ENCODE measurements at regions not wholly inside any gene's neighbourhood (a gene's known extent, or its start where the extent isn't known, plus 50 kb on each side); places are given as distances from the start of the nearest gene placed in this dataset.

- dilution Hi-C loops (cut with MboI; ENCODE audit: extremely low pct_ligation_motif_present, low sequenced_read_pairs) (no loop called here), intact Hi-C loops (cut with micrococcal nuclease) (no loop called here)
- TF ChIP-seq, protein P1, sequence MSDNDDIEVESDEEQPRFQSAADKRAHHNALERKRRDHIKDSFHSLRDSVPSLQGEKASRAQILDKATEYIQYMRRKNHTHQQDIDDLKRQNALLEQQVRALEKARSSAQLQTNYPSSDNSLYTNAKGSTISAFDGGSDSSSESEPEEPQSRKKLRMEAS (IDR thresholded peaks at IDR 0.05; ENCODE audit: insufficient read depth, insufficient read length): no peak
- TF ChIP-seq FOS (IDR thresholded peaks at IDR 0.05; ENCODE audit: borderline replicate concordance, insufficient read depth, low read length) (no peak), POLR2AphosphoS5 (IDR thresholded peaks at IDR 0.05; ENCODE audit: insufficient read depth, low read depth, low read length) (no peak), POLR2A (IDR thresholded peaks at IDR 0.05; ENCODE audit: low read depth, low read length) (no peak), JUN (IDR thresholded peaks at IDR 0.05; ENCODE audit: borderline replicate concordance, insufficient read depth, insufficient read length, low read depth) (no peak), GATA2 (IDR thresholded peaks at IDR 0.05; ENCODE audit: insufficient read depth, insufficient read length, low read depth, low read length) (no peak), EZH2 (IDR thresholded peaks at IDR 0.05; ENCODE audit: borderline replicate concordance, low read depth, low read length, severe bottlenecking) (no peak), MYC (IDR thresholded peaks at IDR 0.05; ENCODE audit: low read depth, low read length) (no peak)
- TF ChIP-seq, protein P2, sequence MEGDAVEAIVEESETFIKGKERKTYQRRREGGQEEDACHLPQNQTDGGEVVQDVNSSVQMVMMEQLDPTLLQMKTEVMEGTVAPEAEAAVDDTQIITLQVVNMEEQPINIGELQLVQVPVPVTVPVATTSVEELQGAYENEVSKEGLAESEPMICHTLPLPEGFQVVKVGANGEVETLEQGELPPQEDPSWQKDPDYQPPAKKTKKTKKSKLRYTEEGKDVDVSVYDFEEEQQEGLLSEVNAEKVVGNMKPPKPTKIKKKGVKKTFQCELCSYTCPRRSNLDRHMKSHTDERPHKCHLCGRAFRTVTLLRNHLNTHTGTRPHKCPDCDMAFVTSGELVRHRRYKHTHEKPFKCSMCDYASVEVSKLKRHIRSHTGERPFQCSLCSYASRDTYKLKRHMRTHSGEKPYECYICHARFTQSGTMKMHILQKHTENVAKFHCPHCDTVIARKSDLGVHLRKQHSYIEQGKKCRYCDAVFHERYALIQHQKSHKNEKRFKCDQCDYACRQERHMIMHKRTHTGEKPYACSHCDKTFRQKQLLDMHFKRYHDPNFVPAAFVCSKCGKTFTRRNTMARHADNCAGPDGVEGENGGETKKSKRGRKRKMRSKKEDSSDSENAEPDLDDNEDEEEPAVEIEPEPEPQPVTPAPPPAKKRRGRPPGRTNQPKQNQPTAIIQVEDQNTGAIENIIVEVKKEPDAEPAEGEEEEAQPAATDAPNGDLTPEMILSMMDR (IDR thresholded peaks at IDR 0.05; ENCODE audit: extremely low read depth in 1 of 2, insufficient read depth in 1 of 2, low read depth in 1 of 2, low read length in 2 of 2): no peak
- Histone ChIP-seq H3K9me3 (replicated peaks; ENCODE audit: control insufficient read depth, insufficient read depth, low read length) (no peaks in the 10 kb centered on the region), H3K27ac (ENCODE audit: insufficient read depth, low read depth, low read length) (no peak overlapping the region), H2AFZ (ENCODE audit: low read depth, low read length) (no peak overlapping the region), H3K4me1 (ENCODE audit: control insufficient read depth, extremely low read depth, insufficient read depth, low read length) (no peaks in the 10 kb centered on the region), H3K27me3 (ENCODE audit: control insufficient read depth in 2 of 2, insufficient read depth in 2 of 2, low read length in 2 of 2) (no peaks in the 10 kb centered on the region), H3K79me2 (ENCODE audit: control insufficient read depth, insufficient read depth, low read length) (no peaks in the 10 kb centered on the region), H3K9me1 (replicated peaks; ENCODE audit: control insufficient read depth, extremely low read depth, insufficient read depth, low read length) (no peaks in the 10 kb centered on the region), H3K4me3 (replicated peaks in 1 of 3; ENCODE audit: insufficient read depth in 1 of 3, low read depth in 1 of 3, low read length in 3 of 3) (no peak overlapping the region), H3K9ac (replicated peaks; ENCODE audit: extremely low read depth, insufficient read depth, low read length) (no peak overlapping the region), H4K20me1 (replicated peaks; ENCODE audit: control insufficient read depth, extremely low read depth, insufficient read depth, low read length) (no peaks in the 10 kb centered on the region), H3K36me3 (ENCODE audit: control insufficient read depth in 2 of 2, extremely low read depth in 1 of 2, insufficient read depth in 2 of 2, low read length in 2 of 2) (no peaks in the 10 kb centered on the region), H3K4me2 (ENCODE audit: insufficient read depth, low read length) (no peak overlapping the region)
- CTCF ChIA-PET: no interaction called here
- POLR2A ChIA-PET: no interaction called here
- FAIRE-seq (no peak), DNase-seq (ENCODE audit: low read depth, low spot score) (no peak)
- no TSS peak for BruUV-seq (replicated peaks)
Measured at GRCh38 chr4:141833209-141833608, 196.8 kb downstream of the IL15 start.
